ENCODE measurements at regions not wholly inside any gene's neighbourhood (a gene's known extent, or its start where the extent isn't known, plus 50 kb on each side); places are given as distances from the start of the nearest gene placed in this dataset.
A peak's percentile ranks its signal among the peaks of the same experiment; 100 is the strongest.
"Not testable (repeated sequence)": the region's sequence is repeated elsewhere in the genome, so short reads cannot be mapped to it uniquely, and the experiment has no call there.

DNA sequence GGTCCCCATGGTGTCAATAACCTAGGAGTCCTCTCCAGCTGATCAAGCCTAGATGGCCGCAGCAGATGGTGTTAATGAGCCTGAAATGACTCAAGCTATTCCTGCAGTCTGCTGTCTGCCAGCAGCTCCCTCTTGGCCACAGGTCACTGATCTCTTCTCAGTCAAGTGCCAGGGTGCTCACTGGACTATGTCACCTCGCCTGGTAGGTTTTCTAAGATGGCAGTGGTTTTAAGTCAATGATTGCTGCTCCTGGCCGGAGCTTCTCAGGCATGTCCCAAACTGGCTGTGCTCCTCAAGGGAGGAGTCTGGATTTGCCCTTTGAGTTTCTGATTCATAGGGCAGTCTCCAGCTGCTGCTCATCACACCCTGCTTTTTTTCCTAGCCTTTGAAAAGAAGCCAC lies 58.6 kb upstream of the SHISA6 start:
- no peak for DNase-seq

DNA sequence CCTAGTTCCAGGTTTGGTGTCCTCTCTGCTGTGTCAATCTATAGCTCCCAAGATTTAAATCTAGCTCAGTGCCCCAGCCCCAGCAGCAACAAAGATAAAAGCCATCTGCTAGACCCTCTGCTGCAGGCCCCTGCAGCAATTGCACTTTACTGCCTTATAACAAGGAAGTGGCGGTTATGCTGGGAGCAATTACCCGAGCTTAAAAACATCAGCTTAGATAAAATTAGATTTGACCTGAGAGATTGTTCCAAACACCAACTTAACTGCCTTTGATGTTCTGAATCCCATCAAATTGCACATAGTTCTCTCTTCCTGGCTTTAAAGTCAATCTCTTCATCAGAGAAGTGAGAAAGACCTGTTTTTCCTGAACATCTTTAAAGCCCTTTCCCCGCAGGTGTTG lies 62.4 kb upstream of the SHISA6 start:
- no peak for DNase-seq

DNA sequence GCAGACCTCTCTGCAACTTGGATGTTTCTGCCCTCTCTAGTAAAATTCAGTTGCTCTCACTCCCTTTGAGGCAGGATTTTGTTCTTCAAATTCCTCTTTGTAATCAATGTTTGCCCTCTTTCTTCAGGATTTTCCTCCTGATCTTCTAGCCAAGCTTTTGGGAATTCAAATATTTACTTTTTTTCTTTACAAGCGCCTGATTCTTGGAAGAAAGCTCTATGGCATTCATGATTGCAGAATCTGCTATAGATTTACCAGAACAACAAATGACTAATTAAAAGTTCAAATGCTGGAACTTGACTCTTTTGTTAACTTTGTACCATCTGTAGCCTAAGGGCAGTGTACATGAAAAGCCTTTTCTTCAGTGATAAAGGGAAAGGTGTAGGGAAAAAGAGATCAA lies 63.7 kb upstream of the SHISA6 start:
- DNase-seq: no peak

DNA sequence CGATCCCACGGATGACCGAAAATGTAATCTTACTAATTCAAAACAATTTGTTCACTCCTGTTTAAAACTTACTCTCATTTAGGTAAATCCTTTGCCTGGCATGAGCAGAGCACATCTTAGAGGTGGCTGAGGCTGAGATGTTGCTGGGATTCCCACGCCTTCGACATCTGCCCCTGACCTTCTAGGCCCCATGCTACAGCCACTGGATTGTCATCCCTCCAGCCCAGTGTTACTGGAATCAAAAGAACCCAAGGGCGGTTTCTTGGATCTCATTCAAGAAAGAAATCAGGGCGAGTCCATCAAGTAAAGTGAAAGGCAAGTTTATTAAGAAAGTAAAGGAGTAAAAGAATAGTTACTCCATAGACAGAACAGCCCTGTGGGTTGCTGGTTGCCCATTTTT lies 64.5 kb upstream of the SHISA6 start:
- no peak for DNase-seq

DNA sequence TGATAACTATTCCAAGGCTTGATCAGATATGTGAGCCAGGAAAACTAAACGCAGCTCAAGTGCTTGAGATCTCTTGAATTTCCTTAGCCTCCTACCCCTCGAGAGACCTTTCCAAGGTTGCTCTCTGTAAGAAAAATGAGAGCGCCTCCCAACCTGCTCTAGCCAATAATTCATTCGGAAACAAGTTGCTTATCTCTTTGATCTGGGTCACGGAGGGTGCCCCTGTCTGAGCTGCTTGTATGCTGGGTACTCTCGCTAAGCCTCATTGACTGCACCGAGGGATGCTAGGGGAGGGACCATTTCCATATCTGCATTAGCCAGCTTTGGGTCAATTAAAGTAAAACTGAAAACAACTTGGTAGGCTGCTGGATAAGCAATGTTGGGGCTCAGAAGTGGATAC lies 70.1 kb upstream of the SHISA6 start:
- no peak for DNase-seq

DNA sequence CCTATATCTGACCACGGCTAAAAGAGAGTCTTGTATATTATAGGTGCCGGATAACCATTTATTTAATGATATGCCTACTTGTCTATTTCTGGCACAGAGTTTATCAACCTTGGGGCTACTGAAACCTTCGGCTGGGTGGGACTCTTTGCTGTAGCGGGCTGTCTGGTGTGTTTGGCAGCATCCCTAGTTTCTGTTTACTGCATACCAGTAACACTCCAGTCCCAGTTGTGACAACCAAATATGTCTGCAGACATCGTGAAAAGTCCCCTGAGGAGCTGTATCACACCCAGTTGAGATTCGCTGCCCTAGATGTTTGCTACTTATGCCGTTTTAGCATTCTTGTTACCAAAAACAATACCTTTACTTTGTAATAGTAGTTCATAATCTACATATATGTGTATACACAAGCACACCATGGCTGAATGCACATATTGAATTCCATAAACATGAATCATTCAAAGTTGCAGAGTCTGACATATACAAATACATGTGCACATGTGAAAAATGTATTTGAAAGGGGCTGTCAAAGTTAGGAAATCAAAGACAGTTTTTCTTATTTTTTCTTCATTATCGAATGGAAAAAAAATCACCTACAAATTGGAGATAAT lies 89.1 kb upstream of the SHISA6 start:
- no peak for DNase-seq

DNA sequence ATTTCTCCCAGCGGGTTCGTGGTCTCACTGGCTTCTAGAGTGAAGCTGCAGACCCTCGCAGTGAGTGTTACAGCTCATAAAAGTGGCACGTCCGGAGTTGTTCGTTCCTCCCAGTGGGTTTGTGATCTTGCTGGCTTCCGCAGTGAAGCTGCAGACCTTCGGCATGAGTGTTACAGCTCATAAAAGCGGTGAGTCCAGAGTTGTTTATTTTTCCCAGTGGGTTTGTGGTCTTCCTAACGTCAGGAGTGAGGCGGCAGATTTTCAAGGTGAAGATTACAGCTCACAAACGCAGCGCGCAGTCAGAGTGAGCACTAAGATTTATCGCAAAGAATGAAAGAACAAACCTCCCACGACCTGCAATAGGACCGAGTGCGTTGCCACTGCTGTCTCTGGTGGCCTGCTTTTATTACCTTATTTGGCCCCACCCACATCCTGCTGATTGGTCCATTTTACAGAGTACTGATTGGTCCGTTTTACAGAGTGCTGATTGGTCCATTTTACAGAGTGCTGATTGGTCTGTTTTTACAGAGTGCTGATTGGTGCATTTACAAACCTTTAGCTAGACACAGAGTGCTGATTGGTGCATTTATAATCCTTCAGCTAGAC lies 90.0 kb upstream of the SHISA6 start:
- DNase-seq: not testable (repeated sequence)

DNA sequence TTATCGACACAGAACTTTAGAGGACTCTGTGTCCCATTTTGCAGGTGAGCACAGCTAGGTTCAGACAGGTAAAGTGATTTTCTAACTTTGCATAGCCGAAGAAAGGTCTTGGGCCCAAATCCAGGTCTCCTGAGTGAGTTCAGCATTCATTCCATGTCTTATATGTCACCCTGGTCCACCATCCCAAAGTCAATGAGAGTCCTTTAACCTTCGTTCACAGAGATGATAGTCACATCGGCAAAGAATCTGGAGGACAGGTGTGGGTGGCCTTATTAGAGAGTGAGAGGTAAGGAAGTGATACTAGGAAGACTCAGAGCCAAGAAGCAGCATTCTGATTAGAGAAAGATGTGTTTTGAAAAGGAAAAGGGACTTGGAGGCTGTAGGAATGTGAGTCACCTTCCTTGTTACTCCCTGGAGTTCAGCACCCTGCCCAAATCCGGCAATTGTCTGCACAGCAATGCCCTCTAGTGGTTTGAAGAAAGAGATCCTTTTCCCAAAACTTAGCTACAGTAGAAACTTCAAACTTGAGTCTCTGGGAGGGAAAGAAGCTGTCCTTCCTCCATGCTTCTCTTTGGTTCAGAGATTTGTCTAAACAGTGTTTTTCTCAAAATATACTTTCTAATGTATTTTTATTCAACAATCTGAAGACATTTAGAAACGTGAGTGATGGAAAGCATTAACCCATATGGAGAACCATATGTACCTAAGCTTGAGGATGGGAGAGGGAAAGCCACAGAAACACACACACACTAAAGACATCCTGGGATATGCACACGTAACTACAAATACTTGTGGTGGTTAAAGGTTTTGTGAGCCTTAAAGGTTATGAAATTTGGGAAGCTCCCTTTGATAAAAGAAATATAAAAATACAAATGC lies 96.4 kb upstream of the SHISA6 start:
- peak; percentile 3 to 29 for DNase-seq

DNA sequence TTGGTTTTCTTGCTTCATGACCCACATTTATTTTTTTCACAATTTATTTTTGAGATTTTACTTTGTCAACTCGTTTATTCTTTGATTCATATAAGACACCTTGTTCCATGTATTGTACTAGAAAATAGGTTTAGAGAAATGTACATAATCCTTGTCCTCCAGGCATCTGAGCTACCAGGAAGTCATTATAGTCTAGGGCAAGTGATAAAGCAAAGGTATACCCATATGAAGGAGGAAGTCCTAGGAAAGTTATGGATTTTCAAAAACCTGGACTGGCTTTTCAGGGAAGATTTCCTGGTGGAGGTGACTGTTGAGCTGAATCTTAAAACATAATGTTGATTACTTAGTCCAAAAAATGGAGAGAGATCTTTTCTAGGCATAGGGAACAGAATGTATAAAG lies 98.8 kb upstream of the SHISA6 start:
- DNase-seq: no peak

DNA sequence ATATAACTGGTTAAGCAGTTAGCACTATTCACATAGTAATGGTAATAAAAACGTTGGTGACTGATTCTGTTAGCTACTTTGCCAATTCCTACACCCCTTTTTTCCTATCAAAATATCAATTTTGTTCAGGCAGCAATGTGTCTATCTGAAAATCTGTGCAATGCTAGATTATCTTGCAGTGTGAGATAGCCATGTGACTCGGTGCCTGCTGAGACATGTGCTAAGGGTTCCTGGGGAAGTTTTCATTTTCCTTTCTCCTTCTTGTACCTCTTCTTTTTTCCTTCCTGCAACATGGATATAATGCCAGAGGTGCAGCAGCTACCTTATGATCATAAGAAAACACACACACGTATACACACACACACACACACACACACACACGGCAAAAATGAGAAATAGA lies 100.5 kb upstream of the SHISA6 start:
- DNase-seq: no peak

DNA sequence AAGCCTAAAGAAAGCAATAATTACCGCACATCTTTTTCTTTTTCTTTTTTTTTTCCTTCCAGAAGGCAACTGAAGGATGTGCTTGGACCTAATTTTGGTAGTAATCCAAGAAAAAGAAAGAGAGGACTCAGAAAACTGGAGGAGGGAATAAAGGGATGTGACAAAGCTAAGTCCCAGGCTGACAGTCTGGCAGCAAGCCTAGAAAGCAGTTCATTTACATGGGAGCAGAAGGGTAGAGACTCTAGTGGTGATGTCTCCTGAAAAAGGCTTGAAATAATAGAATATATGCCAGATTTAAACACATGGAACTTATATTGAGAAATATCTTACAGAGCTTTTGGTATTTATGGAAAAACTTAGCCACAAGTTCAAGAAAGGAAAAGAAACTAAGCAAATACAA lies 101.0 kb upstream of the SHISA6 start:
- no peak for DNase-seq

DNA sequence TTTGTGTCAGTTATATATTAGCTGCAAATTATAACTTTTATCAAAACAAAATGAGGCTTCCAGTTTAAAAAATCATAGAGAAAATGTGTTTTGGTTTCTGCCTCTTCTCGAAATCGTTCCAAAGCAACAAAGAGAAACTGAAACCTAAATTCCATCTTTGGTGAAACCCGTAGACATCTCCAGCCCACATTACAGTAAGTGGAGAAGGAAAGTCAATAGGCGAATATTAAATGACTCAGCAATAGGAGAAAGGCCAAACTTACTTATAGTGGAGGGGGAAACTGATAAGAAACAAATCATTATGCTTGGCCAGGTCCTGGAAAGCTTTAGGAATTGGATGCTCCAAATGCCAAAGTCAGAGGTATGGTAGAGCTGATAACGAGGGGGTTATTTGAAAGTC lies 103.0 kb upstream of the SHISA6 start:
- DNase-seq: no peak

DNA sequence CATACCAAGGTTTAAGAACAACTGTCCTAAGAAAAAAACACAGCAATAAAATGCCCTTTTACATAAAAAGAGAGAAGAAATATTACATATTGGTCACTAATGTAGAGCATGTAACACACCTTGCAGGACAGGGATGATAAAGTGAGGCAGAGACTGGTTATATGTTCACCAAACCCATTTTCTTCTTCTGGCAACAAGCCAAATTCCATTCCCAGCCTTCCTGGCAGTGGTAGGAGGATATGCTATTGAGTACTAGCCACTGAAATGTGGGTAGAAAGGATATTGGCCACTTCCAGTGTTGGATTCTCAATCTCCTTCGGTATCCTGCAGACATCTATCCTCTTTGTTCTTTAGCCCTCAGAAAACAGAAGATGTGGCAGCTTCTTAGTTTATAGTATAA lies 105.2 kb upstream of the SHISA6 start:
- DNase-seq: no peak

DNA sequence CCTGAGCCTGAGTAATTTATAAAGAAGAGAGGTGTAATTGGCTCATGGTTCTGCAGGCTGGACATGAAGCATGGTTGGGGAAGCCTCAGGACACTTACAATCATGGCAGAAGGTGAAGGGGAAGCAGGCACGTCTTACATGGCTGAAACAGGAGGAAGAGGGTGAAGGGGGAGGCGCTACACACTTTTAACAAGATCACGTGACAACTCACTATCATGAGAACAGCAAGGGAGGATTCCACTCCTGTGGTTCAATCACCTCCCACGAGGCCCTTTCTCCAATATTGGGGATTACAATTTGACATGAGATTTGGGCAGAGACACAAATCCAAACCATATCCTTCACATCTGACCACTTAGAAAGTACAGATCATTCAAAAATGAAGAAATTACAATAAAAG lies 110.6 kb upstream of the SHISA6 start:
- DNase-seq: no peak

DNA sequence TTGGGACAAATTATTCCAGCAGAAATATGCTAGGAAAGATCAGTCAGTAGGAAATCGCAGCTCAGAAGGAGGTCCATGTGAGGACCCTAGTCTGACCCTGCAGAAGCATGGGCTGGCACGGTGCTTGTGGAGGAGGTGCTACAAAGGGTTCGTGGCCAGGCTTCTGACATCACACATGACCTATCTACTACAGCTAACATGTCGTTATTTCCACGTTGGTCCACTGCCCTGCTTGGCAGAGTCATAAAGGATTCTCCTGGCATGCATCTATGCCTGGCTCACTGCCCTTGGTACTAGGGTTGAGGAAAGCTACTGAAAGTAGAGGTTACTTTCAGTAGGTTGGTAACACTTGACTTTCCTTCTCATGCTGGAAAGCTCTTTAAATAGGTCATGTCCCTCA lies 118.1 kb upstream of the SHISA6 start:
- DNase-seq: no peak

DNA sequence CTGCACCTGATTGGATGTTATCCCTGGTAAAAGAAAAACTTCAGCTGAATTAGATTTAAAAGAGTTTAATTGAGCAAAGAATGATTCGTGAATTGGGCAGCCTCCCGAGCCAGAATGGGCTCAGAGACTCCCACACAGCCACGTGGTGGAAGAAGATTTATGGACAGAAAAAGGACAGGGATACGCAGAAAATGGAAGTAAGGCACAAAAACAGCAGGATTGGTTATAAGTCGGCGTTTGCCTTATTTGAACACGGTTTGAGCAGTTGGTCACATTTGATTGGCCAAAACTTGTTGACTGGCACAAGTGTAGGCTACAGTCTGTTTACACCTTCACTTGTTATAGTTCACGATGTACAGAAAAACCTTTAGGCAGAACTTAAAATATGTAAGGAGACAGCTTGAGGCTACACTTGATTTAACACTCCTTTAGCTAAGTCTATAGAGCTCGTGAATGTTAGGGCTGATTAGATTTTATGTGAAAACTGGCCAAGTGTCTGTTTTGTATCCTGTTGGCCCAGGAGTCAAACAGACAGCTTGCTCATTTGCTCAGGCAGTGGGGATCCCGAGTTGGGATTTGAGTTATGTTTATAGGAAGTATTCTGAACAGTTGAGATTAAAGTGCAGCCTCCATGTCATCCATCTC lies 119.5 kb upstream of the SHISA6 start:
- no peak for DNase-seq

DNA sequence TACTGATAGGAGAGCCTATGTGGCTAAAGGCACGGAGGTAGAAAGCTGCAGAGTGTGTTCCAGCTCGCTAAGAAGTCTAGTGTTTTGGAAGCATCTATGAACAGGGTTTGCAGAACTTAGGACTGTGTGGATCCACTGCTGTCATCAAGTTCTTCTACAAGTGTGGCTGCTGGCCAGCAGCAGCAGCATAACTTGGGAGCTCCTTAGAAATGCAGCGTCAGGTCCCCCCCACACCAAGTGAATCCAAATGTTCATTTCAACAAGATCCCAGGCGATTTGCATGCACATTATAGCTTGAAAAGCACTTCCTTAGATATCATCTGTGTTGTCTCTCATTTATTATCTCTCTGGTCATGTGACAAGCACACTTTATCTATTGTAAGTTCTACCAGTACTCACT lies 131.9 kb upstream of the SHISA6 start:
- DNase-seq: no peak

DNA sequence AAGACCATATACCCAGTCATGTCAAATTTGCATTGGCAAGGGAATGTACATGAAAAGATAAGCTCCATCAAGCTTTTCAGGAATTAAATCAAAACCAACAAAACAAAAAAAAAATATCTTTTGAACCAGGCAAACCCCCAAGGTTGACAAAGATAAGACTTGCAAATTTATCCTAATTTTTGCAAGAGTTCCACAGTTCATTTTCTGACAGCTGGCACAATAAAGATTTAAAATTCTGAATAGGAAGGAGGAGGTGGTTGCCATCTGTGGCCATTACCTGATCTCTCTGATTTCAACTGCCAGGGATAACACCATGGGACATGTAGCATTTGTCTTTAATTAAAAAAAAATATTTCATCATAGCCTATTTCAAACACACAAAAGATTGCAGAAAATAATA lies 135.9 kb upstream of the SHISA6 start:
- DNase-seq: no peak

DNA sequence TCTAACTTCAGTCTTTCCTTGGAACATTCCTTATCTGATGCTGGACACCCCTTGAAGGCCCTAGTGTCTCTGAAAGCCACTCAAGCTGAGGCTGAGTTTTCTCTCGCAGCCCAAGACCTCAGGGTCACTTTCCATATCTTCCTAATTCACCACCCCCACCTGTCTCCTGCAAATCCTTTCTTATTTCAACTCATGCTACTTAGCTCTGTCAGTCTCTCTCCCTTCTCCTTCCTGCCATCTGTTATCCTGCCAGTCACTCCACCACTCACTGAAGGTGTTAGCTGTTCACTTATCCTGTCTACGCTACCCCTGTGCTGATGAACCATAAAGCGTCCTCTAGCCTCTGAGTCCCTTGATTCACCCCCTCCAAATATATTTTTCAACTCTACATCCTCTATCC lies 143.9 kb upstream of the SHISA6 start:
- no peak for DNase-seq

DNA sequence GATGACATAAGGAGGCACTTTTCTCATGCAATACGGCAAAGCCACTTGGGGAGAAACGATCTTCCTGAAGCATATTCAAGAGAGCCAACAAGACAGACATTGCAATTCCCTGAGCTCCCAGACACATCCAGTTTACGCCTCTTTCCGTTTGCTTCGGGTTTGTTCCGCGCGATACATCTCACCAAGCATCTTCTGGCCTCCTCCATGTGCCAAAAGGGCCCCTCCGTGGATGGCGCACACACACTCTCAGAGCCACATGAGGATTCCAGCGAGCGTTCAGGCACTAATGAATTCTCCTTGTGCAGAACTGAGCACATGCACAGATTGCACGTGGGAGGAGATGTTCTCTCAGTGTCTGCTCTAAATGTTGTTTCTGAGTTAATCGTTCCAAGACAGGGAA lies 146.7 kb upstream of the SHISA6 start:
- DNase-seq: no peak

DNA sequence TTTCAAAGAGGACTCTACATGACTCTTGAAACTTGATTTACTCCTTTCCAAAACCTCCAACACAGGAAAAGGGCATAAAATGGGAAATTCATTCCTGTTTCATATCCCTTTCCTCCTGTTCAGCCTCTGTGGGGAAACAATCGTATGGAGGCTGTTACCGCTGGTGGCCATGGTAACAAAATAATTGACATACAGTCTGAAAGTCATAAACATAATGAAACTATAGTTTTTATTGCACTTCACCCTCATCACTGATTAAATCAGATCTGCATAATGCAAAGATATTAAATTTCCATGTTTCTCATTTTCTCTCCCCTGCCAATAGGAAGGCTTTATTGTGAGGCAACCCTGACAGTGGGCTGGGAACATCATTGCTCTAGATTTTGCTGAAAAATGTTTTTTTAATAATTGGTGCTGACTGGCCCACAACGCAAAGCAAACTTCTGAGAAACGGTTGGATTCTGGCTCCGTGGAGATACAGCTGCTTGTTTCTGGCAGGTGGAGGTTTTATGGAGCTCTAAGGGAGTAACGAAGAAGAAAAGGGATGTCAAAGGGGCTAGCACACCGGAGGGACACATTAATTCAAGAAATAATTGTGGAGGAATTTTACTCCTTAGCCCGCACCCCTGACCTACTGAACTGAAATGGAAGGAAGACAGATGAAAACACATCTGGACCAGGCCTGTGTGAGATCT lies 154.2 kb upstream of the SHISA6 start:
- no peak for DNase-seq

DNA sequence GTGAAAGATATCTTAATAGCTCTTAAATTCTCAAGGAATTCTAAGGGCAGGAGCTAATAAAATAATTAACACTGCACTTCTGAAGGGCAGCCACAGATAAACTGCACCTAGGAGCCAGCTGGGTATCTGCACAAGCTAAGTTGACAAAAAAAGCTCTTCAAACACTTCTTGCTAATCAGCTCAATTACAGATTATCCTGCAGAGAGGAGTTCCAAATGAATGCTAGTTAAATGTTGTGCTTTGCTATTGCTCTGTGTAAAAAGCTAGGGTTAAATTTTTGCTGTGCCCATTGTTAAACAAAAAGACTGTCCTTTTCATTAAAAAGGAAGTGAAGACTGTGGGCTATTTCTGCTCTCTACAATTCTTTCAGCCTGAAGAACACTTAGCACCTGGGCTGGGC lies 158.5 kb upstream of the SHISA6 start:
- no peak for DNase-seq

DNA sequence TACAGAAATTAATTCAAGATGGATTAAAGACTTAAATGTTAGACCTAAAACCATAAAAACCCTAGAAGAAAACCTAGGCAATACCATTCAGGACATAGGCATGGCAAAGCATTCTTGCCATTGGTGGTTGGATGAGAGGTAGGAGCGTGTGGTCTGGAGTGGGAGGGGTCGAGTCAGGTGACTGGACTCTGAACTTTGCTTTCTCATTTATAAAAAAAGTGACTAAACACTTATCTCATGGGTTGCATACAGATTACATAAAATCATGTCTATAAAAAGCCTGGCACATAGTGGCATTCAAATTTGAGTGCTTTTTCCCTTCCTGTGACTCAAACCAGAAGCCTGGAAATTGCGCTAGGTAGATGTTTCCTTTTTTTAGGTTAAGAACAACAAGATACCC lies 159.7 kb upstream of the SHISA6 start:
- DNase-seq: no peak
